ENCODE measurements at regions not wholly inside any gene's neighbourhood (a gene's known extent, or its start where the extent isn't known, plus 50 kb on each side); places are given as distances from the start of the nearest gene placed in this dataset.

DNA sequence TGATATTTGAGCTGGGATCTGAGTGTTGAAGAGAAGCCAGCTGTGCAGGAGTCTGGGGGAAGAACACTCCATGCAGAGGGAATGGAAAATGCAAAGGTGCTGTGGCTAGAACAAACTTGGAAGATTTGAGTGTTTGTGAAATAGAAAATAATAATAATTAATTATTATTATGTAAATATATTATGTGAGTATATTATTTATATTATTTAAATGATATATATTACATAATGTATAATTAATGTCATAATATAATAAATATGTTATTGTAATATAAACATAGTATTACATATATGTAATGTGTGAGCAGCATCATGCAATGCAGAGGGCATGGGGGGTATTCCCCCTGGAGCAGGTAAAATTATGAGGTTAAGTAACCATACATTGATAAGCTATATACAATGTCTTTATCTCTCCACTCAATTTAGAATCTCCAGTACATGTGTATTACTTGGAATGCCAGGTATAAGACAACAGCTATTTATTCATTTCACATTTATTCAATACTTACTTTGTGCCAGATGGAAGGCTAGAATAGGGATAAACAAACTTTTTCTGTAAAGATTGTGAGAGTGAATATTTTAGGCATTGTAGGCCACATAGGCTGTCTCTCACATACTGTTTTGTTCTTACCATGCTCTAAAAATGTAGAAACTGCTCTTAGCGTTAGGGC is 218.6 kb downstream of the MTHFS start:
- H3K4me1 Mint-ChIP-seq (ENCODE audit: low read depth): no peaks in the 10 kb centered on the region
- H3K36me3 Mint-ChIP-seq (ENCODE audit: insufficient read depth): no peaks in the 10 kb centered on the region
- ATAC-seq (no peak), DNase-seq (no peak)
- H3K4me3 Mint-ChIP-seq: no peak overlapping the region
- H3K9me3 Mint-ChIP-seq: no peaks in the 10 kb centered on the region
- peaks cover 29% of the 10 kb centered on the region for H3K27me3 Mint-ChIP-seq (ENCODE audit: low read depth)

DNA sequence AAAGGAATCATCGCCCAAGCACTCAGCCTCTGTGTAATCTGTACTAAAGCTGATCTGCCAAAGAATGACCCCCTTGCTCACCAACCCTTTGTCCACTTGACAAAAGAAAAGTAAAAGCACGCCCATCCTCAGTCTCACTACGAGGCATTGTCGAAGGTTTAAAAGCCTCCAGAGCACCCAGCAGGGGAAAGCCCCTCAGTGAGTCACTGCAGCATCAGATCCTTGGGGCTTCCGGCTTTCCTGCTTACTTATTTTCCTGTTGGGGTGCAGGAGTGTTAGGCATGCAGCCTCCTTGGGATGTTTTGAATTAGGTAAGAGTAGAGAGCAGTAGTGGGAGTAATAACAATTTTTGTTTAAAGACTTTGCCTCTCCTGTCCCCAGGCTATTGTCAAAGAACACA is 216.1 kb downstream of the MTHFS start:
- Mint-ChIP-seq H3K9me3 (no peaks in the 10 kb centered on the region), H3K4me1 (ENCODE audit: low read depth) (no peaks in the 10 kb centered on the region), H3K36me3 (ENCODE audit: insufficient read depth) (no peaks in the 10 kb centered on the region), H3K27me3 (ENCODE audit: low read depth) (peaks cover 18% of the 10 kb centered on the region), H3K4me3 (no peak overlapping the region)
- ATAC-seq (no peak), DNase-seq (no peak)

DNA sequence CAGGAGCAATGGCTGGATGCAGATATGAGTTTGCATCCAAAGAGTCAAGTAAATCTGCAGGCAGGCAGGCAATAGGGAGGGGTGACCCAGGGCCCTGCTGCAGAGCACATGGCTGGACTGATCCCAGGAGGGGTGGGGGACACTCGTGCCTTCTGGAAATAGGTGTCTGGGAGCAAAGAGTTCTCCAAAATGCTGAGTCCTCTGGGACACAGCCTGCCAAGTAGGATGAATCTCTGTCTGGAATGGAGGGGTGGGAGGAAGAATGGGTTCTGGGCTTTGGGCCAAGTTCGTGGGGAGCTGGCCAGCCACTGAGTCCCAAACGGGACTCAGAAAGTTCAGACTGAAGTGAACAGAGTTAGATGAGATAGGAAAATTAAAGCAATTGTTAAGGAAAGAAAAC is 214.5 kb downstream of the MTHFS start:
- no peak for ATAC-seq
- Mint-ChIP-seq H3K4me3 (no peak overlapping the region), H3K4me1 (ENCODE audit: low read depth) (no peaks in the 10 kb centered on the region), H3K9me3 (no peaks in the 10 kb centered on the region), H3K27me3 (ENCODE audit: low read depth) (peaks cover 23% of the 10 kb centered on the region), H3K36me3 (ENCODE audit: insufficient read depth) (no peaks in the 10 kb centered on the region)
- no peak for DNase-seq

DNA sequence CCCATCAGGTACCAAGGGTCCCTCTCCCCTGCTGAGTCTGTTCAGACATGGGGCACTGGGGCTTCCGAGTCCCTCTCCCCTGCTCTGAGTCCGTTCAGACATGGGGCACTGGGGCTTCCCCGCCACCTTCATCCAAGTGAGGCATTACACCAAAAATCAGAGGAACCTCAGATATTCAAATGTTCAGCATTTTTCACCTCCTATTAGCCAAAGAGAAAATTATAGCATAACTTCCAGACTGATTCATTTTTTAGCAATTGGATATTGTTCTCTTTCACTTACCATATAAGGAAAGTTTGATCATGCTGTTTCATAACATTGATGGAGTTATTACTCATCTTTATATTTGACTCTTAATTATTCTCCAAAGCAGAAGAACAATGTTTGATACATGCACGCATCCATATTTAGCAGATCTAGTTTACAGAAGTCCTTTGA is 213.9 kb downstream of the MTHFS start:
- Mint-ChIP-seq H3K36me3 (ENCODE audit: insufficient read depth) (no peaks in the 10 kb centered on the region), H3K9me3 (no peaks in the 10 kb centered on the region), H3K4me3 (no peak overlapping the region), H3K27me3 (ENCODE audit: low read depth) (peaks cover 19% of the 10 kb centered on the region), H3K4me1 (ENCODE audit: low read depth) (no peaks in the 10 kb centered on the region)
- ATAC-seq (no peak), DNase-seq (no peak)

DNA sequence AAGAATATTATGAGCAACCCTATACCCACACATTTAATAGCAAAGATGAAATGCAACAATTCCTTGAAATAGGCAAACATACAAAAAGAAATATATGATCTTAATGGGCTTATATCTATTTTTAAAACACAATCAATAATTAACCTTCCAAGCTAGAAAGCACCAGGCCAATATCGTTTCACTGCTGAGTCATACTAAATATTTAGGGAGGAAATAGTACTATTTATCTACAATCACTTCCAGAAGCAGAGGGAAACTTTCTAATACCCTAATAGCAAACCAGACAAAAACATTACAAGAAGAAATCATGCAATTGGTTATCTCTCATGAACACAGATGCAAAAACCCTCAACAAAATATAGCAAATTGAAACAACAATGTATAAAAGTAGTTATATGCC is 207.8 kb downstream of the MTHFS start:
- H3K9me3 Mint-ChIP-seq: peaks cover 6% of the 10 kb centered on the region
- ATAC-seq (no peak), DNase-seq (no peak)
- H3K27me3 Mint-ChIP-seq (ENCODE audit: low read depth): peaks cover 14% of the 10 kb centered on the region
- no peak overlapping the region for H3K4me3 Mint-ChIP-seq
- no peaks in the 10 kb centered on the region for H3K4me1 Mint-ChIP-seq (ENCODE audit: low read depth)
- H3K36me3 Mint-ChIP-seq (ENCODE audit: insufficient read depth): no peaks in the 10 kb centered on the region

DNA sequence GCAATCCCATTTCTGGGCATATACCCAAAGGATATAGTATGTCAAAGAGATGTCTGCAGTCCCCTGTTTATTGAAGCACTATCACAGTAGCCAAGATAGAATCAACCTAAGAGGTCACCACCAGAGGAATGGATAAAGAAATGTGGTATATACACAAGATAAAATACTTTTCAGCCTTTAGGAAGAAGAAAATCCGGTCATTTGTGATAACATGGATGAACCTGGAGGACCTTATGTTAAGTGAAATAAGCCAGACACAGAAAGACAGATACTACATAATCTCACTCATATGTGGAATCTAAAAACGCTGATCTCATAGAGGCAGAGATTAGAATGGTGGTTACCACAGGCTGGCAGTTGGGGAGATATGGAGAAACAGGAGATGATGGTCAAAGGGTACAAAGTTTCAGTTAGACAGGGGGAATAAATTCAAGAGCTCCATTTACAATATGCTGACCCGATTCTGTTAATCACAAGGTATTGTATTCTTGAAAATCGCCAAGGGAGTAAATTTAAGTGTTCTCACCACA is 195.8 kb downstream of the MTHFS start:
- Mint-ChIP-seq H3K4me1 (ENCODE audit: low read depth) (no peaks in the 10 kb centered on the region), H3K27me3 (ENCODE audit: low read depth) (peaks cover 14% of the 10 kb centered on the region), H3K4me3 (no peak overlapping the region), H3K9me3 (no peaks in the 10 kb centered on the region), H3K36me3 (ENCODE audit: insufficient read depth) (no peaks in the 10 kb centered on the region)
- no peak for DNase-seq
- no peak for ATAC-seq

DNA sequence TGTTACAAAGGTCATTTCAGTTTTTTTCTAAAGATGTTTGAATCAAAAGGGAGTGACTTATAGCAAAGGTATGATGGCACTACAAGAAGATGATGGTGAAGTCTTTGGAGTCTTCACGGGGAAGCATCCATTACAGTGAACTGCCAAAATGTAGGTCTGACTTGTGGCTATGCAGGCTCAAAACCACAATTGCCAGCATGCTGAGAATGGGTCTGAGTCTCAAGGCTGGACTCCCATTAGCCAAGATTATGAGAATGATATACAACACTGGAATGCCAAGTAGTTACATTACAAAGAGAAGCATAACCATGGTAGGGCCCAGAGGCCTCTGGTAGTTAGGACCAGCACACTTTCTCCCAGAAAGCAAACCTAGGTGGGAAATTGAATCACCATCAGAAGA is 194.2 kb downstream of the MTHFS start:
- no peak for DNase-seq
- H3K4me3 Mint-ChIP-seq: no peak overlapping the region
- no peaks in the 10 kb centered on the region for H3K36me3 Mint-ChIP-seq (ENCODE audit: insufficient read depth)
- peaks cover 14% of the 10 kb centered on the region for H3K27me3 Mint-ChIP-seq (ENCODE audit: low read depth)
- no peaks in the 10 kb centered on the region for H3K4me1 Mint-ChIP-seq (ENCODE audit: low read depth)
- no peaks in the 10 kb centered on the region for H3K9me3 Mint-ChIP-seq
- no peak for ATAC-seq

DNA sequence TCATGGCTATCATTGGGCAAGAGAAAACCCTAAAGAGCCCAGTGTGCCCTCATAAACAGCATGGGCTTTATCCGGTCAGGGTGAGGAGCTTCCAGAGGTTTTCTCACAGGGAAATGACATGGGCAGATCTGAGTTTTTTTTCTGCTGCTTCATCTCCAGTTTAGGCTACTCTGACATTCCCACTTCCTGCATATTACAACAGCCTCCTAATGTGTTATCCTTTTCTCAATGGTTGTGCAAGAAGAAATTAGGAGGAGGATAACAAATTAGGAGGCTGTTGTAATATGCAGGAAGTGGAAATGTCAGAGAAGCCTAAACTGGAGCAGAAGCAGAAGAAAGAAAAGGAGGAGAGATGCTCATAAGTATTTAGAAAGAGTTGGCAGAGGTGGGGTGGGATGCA is 175.6 kb downstream of the MTHFS start:
- H3K4me3 Mint-ChIP-seq: no peak overlapping the region
- H3K27me3 Mint-ChIP-seq (ENCODE audit: low read depth): peaks cover 8% of the 10 kb centered on the region
- no peaks in the 10 kb centered on the region for H3K9me3 Mint-ChIP-seq
- H3K36me3 Mint-ChIP-seq (ENCODE audit: insufficient read depth): no peaks in the 10 kb centered on the region
- ATAC-seq (no peak), DNase-seq (no peak)
- H3K4me1 Mint-ChIP-seq (ENCODE audit: low read depth): no peaks in the 10 kb centered on the region

DNA sequence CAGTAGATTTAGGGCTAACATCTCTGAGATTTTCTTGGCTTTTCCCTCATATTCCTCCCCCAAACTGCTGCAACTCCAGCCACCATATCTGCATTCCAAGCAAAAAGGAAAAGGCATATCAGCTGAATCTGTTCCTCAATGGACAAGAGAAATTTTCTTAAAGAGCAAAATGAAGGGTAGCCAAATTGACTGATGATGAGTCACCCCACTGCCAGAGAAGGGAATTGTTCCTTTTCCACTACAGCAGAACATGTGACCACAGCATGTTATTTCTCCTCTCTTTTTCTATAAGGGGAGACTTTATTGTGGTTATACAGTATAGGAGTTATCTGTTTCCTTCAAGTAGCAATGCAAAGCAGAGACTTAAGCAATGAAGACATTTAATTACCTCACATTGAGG is 172.5 kb downstream of the MTHFS start:
- no peaks in the 10 kb centered on the region for H3K9me3 Mint-ChIP-seq
- H3K4me1 Mint-ChIP-seq (ENCODE audit: low read depth): no peaks in the 10 kb centered on the region
- ATAC-seq: no peak
- no peaks in the 10 kb centered on the region for H3K36me3 Mint-ChIP-seq (ENCODE audit: insufficient read depth)
- no peak for DNase-seq
- H3K27me3 Mint-ChIP-seq (ENCODE audit: low read depth): peaks cover 16% of the 10 kb centered on the region
- no peak overlapping the region for H3K4me3 Mint-ChIP-seq

DNA sequence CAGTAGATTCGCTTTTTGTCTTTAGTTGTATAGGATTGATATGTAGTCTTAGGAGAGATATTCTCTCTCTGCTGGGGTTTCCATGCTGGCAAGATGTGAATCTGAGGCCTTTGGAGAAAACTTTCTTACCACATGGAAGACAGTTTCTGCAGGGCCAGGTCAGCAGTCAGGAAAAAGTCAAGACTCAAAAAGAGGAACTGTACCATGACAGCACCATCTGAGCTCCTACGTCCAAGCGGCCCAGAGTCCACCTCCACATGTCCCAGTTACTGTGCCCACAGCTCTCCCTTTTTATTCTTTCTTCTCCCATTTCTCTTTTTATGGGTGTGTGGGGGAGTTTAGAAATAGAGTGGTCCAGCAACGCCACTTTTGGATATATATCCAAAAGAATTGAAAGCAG is 172.0 kb downstream of the MTHFS start:
- DNase-seq: no peak

DNA sequence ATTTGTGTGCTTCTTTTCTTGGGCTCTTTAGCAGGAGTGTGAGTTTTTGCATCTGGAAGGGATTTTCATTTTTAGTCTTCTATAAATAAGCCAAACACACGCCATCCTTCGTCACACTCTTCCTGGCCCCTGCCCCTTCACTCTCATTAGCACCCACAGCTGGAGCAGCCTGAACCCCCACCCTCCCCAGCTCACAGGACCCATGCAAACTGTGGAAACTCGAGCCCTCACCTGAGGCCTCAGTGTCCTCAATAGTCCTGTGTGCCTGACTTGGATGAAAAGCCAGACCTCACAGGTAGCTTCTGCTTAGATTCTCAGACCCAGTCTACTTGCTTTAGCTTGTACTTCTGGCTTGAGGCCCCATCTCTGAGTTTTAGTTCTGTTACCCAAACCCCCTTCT is 167.9 kb downstream of the MTHFS start:
- no peaks in the 10 kb centered on the region for H3K9me3 Mint-ChIP-seq
- DNase-seq (no peak), ATAC-seq (no peak)
- H3K36me3 Mint-ChIP-seq (ENCODE audit: insufficient read depth): no peaks in the 10 kb centered on the region
- no peak overlapping the region for H3K4me3 Mint-ChIP-seq
- H3K27me3 Mint-ChIP-seq (ENCODE audit: low read depth): peaks cover 28% of the 10 kb centered on the region
- no peaks in the 10 kb centered on the region for H3K4me1 Mint-ChIP-seq (ENCODE audit: low read depth)

More for the DNA sequence above, 172.0 kb downstream of the MTHFS start:
- no peak for ATAC-seq
- H3K36me3 Mint-ChIP-seq (ENCODE audit: insufficient read depth): no peaks in the 10 kb centered on the region
- no peaks in the 10 kb centered on the region for H3K9me3 Mint-ChIP-seq
- H3K4me3 Mint-ChIP-seq: no peak overlapping the region
- H3K27me3 Mint-ChIP-seq (ENCODE audit: low read depth): peaks cover 20% of the 10 kb centered on the region
- H3K4me1 Mint-ChIP-seq (ENCODE audit: low read depth): no peaks in the 10 kb centered on the region

DNA sequence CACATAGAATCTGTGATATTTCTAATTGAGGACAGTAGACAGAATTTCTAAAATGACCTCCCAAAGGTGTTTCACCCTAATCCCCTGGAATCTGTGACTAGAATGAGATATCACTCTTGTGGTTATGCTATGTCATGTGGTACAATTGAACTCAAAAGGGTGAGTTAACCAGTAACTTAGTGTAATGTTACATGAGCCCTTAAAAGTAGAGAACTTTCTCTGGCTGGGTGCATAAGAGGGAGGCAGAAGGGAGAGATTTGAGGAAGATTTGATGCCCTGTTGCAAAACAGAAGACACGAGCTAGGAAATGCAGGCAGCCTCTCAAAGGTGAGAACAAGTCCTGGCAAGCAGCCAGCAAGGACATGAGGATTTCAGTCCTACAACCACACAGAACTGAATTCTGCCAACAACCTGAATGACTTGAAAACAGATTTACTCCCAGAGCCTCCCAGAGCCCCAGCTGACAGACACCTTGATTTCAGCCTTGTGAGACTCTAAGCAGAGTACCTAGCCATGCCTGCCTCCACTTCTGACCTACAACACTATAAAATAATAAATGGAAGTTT is 160.3 kb downstream of the MTHFS start:
- H3K36me3 Mint-ChIP-seq (ENCODE audit: insufficient read depth): no peaks in the 10 kb centered on the region
- peaks cover 3% of the 10 kb centered on the region for H3K9me3 Mint-ChIP-seq
- H3K4me1 Mint-ChIP-seq (ENCODE audit: low read depth): no peaks in the 10 kb centered on the region
- no peak for DNase-seq
- no peak overlapping the region for H3K4me3 Mint-ChIP-seq
- ATAC-seq: no peak
- peaks cover under 1% of the 10 kb centered on the region for H3K27me3 Mint-ChIP-seq (ENCODE audit: low read depth)

DNA sequence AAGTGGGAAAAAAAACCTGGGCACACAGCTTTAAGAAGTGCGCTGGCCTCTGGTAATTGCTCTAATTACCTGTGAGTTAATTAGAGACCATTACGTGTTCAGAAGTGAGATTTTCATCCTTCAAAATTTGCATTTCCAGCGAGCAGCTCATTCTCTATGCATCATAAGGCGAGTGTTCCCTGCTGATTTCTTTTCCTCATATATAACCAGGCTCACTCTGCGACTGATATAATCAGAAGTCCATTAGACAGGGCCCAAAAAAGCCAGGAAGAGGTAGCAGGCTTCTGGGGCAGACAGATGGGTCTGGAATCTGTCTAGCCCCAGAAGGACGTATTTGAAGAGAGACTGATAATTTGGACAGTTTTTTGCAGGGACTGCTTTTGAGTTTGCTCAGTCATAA is 158.7 kb downstream of the MTHFS start:
- no peak for ATAC-seq
- no peak overlapping the region for H3K4me3 Mint-ChIP-seq
- H3K9me3 Mint-ChIP-seq: peaks cover 3% of the 10 kb centered on the region
- no peaks in the 10 kb centered on the region for H3K27me3 Mint-ChIP-seq (ENCODE audit: low read depth)
- H3K36me3 Mint-ChIP-seq (ENCODE audit: insufficient read depth): no peaks in the 10 kb centered on the region
- no peaks in the 10 kb centered on the region for H3K4me1 Mint-ChIP-seq (ENCODE audit: low read depth)
- no peak for DNase-seq

DNA sequence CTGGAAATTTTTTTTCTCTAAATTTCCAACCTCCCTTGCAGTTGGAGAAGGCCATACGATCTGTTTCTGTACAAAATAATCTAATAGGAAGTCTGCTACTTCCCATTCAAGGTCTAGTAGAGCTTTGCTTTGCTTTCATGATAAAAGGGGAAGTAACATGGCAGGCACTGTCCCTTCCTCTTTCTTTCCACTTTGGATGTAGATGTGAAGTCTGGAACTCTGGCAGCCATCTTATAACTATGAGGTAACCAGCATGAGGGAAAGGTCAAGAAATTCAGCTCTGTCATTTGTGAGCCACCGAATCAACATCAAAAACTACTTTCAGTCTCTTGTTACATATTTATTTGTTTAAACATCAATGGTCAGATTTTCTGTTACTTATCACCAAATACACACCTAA is 156.3 kb downstream of the MTHFS start:
- Mint-ChIP-seq H3K4me1 (ENCODE audit: low read depth) (no peaks in the 10 kb centered on the region), H3K27me3 (ENCODE audit: low read depth) (no peaks in the 10 kb centered on the region), H3K9me3 (peaks cover 3% of the 10 kb centered on the region), H3K4me3 (no peak overlapping the region), H3K36me3 (ENCODE audit: insufficient read depth) (no peaks in the 10 kb centered on the region)
- ATAC-seq (no peak), DNase-seq (no peak)

DNA sequence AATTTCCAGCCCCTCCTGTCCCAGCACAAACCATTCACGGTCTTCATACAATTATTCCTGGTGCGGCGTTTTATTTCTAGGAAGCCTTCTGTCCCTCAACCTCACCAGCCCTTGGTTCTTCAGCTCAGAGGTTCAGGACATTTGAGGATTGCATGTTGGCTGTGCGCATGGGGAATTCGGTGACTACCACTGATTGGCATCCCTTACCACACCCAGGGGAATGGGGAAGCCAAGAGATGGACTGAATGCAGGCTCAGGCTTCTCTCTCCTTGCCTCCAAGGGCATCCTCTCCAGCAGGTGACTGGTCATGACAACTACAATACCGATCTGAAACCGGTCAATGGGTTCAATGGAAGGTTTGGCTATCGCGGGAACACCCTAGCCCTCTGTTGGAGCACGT is 153.8 kb downstream of the MTHFS start:
- Mint-ChIP-seq H3K9me3 (peaks cover 3% of the 10 kb centered on the region), H3K27me3 (ENCODE audit: low read depth) (no peaks in the 10 kb centered on the region), H3K4me1 (ENCODE audit: low read depth) (no peaks in the 10 kb centered on the region), H3K4me3 (no peak overlapping the region), H3K36me3 (ENCODE audit: insufficient read depth) (no peaks in the 10 kb centered on the region)
- DNase-seq: no peak
- no peak for ATAC-seq

All from activated T-cell treated with anti-CD3 and anti-CD28 coated beads, Interleukin-2, amount 50 U/mL, for 4 hours (primary cell).